ENCODE measurements at regions not wholly inside any gene's neighbourhood (a gene's known extent, or its start where the extent isn't known, plus 50 kb on each side); places are given as distances from the start of the nearest gene placed in this dataset.

- TF ChIP-seq, protein P1, sequence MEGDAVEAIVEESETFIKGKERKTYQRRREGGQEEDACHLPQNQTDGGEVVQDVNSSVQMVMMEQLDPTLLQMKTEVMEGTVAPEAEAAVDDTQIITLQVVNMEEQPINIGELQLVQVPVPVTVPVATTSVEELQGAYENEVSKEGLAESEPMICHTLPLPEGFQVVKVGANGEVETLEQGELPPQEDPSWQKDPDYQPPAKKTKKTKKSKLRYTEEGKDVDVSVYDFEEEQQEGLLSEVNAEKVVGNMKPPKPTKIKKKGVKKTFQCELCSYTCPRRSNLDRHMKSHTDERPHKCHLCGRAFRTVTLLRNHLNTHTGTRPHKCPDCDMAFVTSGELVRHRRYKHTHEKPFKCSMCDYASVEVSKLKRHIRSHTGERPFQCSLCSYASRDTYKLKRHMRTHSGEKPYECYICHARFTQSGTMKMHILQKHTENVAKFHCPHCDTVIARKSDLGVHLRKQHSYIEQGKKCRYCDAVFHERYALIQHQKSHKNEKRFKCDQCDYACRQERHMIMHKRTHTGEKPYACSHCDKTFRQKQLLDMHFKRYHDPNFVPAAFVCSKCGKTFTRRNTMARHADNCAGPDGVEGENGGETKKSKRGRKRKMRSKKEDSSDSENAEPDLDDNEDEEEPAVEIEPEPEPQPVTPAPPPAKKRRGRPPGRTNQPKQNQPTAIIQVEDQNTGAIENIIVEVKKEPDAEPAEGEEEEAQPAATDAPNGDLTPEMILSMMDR (IDR thresholded peaks at IDR 0.05; ENCODE audit: extremely low read depth, insufficient read depth, missing control alignments) = no peak
- in situ Hi-C loops (cut with MboI; ENCODE audit: low pct_unique_long_range_greater_than_20kb, low sequenced_read_pairs, unreplicated experiment) = no loop called here
- no peak for DNase-seq (ENCODE audit: low spot score)
Observed at GRCh38 chr10:130739016-130739756, 572.3 kb downstream of the TCERG1L start.

GRCh38 chr10:130739757-130740145, 571.8 kb downstream of the TCERG1L start:
- TF ChIP-seq, protein P1 (IDR thresholded peaks at IDR 0.05; ENCODE audit: extremely low read depth, insufficient read depth, missing control alignments) = no peak
- in situ Hi-C loops (cut with MboI; ENCODE audit: low pct_unique_long_range_greater_than_20kb, low sequenced_read_pairs, unreplicated experiment) = no loop called here

DNA sequence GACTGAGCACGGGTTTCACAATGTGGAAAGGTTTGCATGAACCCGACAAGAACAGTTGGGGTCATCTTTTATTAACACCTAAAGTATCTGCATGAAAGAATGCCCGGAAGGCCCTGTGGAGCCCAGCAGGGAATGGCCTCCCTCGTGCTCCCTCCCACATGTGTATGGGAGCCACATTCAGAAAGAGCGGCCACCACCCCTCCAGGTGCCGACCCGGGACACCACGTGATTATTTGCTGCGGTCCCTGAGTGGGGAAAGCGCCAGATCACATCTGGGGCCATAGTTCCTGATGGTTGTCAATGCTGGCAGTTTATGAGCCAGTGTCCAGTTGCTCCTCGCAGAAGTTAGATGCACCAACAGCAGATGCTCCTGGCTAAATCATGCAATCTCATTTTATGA, 571.4 kb downstream of the TCERG1L start:
- TF ChIP-seq, protein P1 (IDR thresholded peaks at IDR 0.05; ENCODE audit: extremely low read depth, insufficient read depth, missing control alignments) = no peak
- no peak for DNase-seq (ENCODE audit: low spot score)
- in situ Hi-C loops (cut with MboI; ENCODE audit: low pct_unique_long_range_greater_than_20kb, low sequenced_read_pairs, unreplicated experiment) = no loop called here

More at GRCh38 chr10:130739757-130740145, 571.8 kb downstream of the TCERG1L start:
- no peak for DNase-seq (ENCODE audit: low spot score)

DNA sequence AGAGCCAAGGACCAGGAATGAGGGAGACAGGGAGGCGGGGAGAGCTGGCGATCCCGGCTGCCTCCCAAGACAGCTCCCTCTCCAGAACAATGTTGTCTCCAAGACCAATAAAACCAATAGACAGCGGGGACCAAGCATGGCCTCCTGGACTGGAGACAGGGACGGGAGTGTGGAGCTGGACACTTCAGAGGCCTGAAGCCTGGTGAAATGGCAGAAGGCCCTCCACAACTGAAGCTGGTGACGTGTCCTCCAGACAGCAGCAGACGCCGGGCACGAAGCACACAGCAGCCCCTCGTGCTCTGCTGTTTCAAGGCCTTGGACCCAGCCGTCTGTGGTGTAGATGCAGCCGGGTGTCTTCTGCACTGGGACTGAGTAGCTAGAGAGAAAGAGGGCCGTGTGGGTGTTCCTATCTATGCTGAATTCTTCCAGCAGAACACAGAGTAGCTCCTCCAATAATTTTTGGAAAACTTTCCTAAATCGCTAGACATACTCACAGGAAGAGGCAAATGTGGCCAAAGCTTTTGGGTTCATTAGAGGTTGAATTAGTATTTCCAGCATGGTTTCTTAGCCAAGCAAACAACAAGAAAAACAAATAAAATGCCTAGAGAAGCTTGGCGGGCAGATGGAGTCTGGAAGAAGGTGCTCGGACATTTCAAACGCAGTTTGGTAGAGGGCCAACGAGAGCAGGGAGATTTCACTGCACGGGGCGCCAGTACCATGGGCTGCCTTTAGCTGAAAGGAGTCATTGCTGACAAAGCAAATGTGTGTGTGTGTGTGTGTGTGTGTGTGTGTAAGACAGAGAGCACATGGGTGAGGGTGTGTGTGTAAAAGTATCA, 570.4 kb downstream of the TCERG1L start:
- in situ Hi-C loops (cut with MboI; ENCODE audit: low pct_unique_long_range_greater_than_20kb, low sequenced_read_pairs, unreplicated experiment) = no loop called here
- TF ChIP-seq, protein P1 (IDR thresholded peaks at IDR 0.05; ENCODE audit: extremely low read depth, insufficient read depth, missing control alignments) = no peak
- DNase-seq (ENCODE audit: low spot score) = no peak

- in situ Hi-C loops (cut with MboI; ENCODE audit: low pct_unique_long_range_greater_than_20kb, low sequenced_read_pairs, unreplicated experiment) = no loop called here
- TF ChIP-seq, protein P1 (IDR thresholded peaks at IDR 0.05; ENCODE audit: extremely low read depth, insufficient read depth, missing control alignments) = no peak
Observed at GRCh38 chr10:130741901-130742855, 569.3 kb downstream of the TCERG1L start.

More at GRCh38 chr10:130741901-130742855, 569.3 kb downstream of the TCERG1L start:
- DNase-seq (ENCODE audit: low spot score) = no peak
